Prostate gland (tissue), 2 donors: ENCODE measurements at regions not wholly inside any gene's neighbourhood (a gene's known extent, or its start where the extent isn't known, plus 50 kb on each side); places are given as distances from the start of the nearest gene placed in this dataset.

ENCODE experiments used
- POLR2A ChIP-seq: fragments of 450-650 bp; IDR thresholded peaks from one replicate; pipeline ENCODE4 v1.6.1; 2016; ENCODE audit warnings: antibody characterized with exemption, mild to moderate bottlenecking
- POLR2AphosphoS5 ChIP-seq: sonication (generic); formaldehyde crosslinking; IDR thresholded peaks from one replicate; pipeline ENCODE4 v1.6.1; 2017; ENCODE audit warnings: antibody characterized with exemption
- TF ChIP-seq, protein P1 (sequence below), 4 experiments: fragments of 200-600 bp in 2 of 4; fragments of 450-650 bp in 2 of 4; sonication (generic) in 2 of 4; IDR thresholded peaks; 1 replicate in 3 of 4; 2 replicates in 1 of 4; pipeline ENCODE4 v1.5.1; 2016 to 2019; ENCODE audit warnings: antibody characterized with exemption in 4 of 4, mild to moderate bottlenecking in 2 of 4, moderate library complexity in 2 of 4

DNA sequence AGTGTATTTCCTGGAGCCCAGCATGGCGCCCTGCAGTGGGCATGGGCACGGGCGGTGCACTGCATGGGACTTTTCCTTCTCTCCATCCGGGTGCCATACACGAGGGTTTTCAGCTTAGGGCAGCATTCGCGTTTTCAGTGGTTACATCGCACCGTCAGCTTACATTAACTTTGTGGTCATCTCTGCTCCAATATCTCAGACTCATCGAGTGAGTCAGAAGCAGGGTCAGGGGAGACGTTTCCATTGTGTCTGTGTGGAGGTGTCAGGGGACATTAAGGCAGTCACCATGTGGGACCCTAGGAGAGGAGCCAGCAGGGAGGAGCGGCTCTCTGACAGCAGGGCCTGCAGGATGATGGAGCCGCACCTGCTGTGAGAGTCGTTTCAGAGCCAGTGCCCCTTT lies 541.0 kb downstream of the FGF9 start:
- TF ChIP-seq, protein P1, sequence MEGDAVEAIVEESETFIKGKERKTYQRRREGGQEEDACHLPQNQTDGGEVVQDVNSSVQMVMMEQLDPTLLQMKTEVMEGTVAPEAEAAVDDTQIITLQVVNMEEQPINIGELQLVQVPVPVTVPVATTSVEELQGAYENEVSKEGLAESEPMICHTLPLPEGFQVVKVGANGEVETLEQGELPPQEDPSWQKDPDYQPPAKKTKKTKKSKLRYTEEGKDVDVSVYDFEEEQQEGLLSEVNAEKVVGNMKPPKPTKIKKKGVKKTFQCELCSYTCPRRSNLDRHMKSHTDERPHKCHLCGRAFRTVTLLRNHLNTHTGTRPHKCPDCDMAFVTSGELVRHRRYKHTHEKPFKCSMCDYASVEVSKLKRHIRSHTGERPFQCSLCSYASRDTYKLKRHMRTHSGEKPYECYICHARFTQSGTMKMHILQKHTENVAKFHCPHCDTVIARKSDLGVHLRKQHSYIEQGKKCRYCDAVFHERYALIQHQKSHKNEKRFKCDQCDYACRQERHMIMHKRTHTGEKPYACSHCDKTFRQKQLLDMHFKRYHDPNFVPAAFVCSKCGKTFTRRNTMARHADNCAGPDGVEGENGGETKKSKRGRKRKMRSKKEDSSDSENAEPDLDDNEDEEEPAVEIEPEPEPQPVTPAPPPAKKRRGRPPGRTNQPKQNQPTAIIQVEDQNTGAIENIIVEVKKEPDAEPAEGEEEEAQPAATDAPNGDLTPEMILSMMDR (IDR thresholded peaks at IDR 0.05): no peak
- no peak for TF ChIP-seq POLR2A
- no peak for TF ChIP-seq POLR2AphosphoS5
